ENCODE measurements at regions not wholly inside any gene's neighbourhood (a gene's known extent, or its start where the extent isn't known, plus 50 kb on each side); places are given as distances from the start of the nearest gene placed in this dataset.
A peak's percentile ranks its signal among the peaks of the same experiment; 100 is the strongest.
"Not testable (repeated sequence)": the region's sequence is repeated elsewhere in the genome, so short reads cannot be mapped to it uniquely, and the experiment has no call there.

DNA sequence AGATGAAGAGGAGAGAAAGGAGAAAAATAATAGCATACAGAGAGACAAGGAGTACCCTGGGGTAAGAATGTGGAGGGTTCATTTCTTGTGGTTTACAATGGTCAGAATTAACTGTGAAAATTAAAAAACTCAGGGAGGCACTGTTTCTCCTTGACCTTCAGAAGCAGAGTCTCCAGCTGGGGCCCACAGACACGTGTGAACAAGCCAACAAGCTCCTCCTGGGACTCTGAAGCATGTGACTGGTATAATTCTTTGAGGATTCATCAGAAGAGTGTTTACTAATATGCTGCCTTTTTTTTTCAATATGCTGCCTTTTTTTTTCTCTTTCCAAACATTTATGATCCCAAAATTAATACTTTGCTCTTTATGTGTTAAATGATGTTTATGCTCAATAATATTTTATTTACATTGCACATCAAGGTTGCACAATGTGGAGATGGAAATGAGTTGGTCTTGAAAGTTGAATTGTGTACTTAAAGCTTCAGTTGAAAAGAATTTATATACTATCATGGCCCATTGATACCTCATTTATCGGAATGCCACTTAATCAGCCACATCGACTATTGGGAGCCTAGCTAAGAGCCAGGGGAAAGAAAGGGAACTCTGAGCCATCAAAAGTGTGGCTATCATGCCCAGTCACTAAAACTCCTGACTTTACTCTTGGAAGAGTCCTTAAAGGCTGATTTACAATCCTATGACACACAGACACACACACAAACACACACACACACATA is 134.7 kb upstream of the RHOBTB1 start:
- DNase-seq = no peak

- DNase-seq = no peak
These were observed 132.7 kb upstream of the RHOBTB1 start for GRCh38 chr10:61076572-61077114.

DNA sequence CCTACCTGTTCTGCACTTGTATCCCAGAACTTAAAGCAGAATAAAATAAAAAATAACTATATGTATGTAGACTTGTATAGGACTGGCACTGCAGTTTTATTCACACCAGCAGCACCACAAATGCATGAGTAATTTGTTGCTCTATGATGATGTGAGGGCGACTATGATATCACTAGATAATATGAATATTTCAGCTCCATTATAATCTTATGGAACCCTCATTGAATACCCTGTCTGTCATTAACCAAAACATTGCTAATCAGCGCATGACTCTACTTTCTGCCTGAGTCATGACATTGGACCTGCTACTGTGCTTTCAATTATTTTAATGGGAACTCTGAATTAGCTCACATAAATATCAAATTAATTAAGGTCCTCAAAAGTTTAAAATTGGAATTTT is 129.4 kb upstream of the RHOBTB1 start:
- DNase-seq = no peak

DNA sequence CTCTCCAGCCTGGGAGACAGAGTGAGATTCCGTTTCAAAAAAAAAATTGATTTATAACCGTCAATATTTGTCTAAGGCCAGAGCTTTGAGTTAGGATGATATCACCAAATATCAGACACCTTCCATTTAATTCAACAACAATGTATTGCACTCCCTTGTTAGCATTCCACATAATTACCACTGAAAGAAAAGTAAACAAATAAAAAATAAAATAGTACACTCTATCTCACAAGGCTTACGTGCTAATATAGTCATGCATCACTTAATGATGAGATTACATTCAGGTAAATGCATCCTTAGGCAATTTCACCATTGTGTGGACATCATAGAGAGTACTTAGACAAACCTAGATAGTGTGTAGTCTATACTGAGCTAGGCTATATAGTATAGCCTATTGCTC is 127.6 kb upstream of the RHOBTB1 start:
- DNase-seq = peak; percentile 2

DNA sequence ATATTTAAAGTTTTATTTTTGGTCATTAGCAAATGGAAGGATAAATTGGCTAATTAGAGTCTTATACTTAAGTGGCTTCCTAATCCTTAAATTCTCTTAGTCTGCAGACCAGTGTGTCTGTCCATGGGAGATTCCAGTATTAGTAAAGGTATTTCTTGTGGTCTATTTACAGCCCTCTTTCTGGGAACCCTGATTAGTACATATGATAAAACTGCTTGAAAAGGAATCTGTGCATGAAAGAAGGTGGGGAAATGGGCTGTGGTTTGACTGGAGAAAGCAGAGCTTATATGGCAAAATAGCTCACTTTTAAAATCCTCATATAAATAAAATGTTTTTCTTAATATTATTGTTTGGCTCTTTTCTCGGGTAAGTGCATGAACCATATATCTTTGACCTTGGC is 124.5 kb upstream of the RHOBTB1 start:
- no peak for DNase-seq

DNA sequence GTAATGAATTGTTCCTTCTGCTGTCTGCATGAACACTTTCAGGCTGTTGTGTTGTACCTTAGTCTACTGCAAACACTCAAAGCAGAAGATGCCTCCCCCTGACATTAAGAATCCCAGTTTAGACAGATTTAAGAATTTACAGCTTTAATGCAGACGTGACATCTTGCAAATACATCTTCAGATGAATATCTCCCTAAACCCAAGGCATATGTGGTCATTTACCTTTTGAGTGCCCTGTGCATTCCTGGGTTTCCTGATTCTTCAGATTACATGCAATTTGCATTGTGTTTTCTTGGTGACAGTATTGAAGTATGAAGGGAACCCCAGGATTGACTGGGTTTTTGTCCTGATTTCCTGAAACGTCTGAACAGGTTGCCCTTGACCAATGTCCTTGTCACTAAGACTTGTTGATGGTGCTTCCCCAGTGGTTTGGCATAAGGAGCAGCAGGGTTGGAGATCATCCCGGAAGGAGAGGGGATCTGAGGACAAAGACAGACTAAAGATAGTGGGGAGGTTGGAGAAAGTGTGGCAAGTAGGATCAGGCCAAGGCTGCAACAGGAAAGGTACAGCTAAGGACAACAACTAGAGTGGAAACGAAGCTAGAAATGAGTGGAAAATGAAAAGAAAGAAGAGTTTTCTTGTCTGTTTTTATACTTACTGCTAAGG is 123.8 kb upstream of the RHOBTB1 start:
- no peak for DNase-seq

- no peak for DNase-seq
These were observed 122.8 kb upstream of the RHOBTB1 start for GRCh38 chr10:61066661-61067344.

- no peak for DNase-seq
These were observed 121.1 kb upstream of the RHOBTB1 start for GRCh38 chr10:61065051-61065450.

DNA sequence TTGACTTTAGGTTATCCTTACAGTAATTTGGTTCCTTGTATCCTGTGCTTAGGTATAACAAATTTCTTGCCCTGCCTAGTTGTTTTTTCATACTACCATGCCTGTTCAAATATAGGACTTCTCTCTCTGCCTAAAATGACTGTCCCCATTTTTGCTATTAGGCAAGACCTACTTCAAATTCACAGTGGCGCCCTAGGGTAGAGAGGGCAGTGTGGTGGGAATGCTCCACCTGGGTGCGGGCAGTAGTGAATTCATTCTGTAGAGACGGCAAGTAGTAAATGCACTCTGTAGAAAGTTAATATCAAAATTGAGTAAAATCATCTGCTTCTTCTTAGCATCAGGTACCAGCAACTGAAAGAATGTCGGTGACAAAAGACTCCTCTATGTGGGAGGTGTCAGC is 120.4 kb upstream of the RHOBTB1 start:
- no peak for DNase-seq

- no peak for DNase-seq
These were observed 119.9 kb upstream of the RHOBTB1 start for GRCh38 chr10:61063901-61064300.

GRCh38 chr10:61063034-61063433 is 119.0 kb upstream of the RHOBTB1 start:
- no peak for DNase-seq

DNA sequence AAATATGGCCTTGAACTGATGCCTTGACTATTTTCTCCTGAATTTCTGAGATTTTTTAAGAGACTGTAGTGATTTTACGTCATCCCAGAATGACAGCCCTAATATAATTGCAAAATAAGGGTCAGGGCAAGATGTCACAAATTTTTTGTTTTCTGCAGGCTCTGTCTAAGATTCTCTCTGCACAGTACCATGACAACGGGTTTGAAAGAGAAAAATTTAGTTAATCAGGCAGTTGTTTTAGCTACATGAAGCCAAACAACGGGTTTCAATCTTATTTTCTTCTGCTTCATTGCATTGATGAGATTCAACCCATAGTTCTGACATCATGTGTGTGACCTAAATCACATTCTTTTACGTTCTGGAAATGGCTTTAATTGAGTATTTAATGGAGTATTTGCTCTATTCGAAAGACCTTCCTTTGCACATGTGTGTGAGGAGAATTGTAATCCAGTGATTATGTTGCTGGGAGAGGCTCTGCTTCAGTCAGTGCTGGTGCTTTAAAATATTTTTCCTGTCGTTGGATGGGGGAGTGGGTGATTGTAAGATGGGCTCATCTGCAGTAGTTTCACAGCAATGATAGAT is 118.0 kb upstream of the RHOBTB1 start:
- no peak for DNase-seq

DNA sequence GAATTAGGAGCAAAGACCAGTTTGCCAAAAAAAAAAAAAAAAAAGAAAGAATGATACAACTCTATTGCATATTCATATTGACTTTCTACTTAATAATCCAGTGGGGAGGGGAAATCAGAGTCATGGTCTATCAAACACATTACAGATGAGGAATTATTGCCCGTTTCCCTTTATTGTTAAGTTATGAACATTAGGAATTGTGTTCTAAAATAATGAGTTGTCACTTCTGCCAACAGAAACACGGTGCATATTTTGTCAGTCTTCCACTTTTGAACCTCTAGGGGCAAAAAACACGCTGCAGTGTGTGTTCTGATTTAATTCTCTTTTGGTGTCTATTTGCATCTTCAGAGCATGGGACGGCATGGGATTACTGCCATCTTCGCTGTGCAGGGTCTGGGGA is 115.7 kb upstream of the RHOBTB1 start:
- no peak for DNase-seq

- DNase-seq = no peak
These were observed 108.7 kb upstream of the RHOBTB1 start for GRCh38 chr10:61052469-61053205.

DNA sequence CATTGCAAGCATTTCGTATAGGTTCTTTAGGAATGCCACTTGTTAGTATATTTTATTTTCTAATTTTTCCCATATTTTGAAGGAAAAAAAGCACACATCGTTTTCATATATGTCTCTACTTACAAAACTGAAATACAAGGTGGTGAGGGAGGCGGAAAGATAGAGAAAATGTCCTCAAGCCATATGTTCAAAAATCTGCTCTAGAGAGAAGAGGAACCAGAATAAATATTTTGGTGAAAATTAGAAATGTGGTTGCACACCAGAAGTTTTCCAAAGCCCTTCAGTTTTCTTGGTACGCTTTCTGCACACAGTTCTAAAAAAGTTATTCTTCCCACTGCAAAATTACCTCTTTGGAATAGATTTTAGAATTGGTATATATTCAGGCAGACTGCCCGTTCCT is 107.4 kb upstream of the RHOBTB1 start:
- DNase-seq = no peak

DNA sequence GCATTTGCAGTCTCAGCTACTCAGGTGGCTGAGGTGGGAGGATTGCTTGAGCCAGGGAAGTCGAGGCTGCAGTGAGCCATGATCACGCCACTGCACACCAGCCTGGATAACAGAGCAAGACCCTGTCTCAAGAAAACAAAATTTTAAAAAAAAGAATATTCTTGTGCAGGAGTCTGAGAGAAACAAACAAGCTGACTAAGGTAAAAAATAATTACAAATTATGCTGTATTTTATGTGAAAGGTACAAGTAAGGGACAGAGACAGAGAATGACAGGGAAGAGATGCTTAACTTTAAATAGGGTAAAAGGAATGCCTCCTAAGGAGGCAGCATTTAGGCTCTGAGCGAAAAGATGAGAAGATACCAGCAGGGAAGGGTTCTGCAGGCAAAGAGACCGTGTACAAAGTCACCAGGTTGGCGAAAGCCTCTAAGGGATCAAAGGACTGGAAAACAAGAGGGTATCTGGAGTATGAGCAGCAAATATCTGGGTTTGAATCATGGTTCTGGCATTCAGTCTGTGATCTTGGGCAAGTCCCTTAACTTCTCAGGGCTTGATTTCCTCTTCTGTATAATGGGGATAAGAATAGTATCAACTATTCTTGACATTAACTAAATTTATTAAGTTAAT is 106.2 kb upstream of the RHOBTB1 start:
- no peak for DNase-seq

DNA sequence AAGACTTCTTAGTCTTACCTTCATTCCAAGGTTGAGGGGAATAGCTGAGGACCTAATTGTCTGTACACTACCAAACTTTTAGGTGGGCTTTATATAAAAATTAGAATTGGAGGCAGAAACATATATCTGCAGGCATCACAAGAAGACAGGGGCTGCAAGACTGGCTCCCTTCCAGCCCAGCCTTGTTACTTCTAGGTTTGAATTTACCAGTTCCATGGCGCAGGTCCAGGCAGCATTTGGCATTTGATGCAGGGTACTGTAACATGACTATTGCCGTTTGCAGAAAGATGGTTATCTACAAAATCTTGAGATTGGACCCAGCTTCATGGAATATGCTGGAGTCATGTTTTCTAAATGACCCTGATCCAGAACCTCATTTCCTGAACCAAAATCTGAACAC is 105.4 kb upstream of the RHOBTB1 start:
- no peak for DNase-seq

DNA sequence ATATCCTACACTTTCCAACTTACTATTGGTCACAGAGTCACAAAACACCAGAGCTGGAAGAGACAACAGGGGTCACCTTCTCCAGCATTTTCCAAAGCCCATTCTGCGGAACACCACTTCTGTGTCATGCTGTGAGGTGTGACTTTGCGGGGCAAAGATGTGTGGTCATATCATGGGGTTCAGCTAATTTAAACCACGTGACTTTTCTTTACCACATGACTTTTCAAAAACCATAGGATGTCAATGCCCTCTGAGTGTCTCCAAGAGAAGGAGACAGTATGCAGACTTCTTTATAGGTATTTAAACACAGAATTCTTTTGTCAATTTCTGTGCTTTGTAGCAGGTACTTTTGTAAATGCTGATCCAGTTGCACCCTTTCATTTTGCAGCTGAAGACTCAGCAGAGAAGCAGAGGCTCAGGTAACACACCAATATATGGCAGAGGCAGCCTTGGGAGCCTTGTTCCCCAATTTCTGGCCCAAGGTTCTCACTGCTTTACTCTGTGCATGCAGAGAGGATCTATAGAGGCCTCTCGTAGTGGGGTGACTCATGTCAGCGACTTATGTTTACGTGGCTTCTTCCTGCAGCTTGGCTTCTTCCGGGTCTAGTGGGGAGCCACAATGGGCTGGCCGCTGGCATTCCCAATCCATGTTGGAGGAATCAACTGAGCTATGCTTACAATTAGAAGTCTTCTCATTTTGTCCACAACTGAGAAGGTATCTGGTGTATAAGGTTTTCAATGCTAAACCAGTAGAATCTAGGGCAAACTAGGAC is 104.0 kb upstream of the RHOBTB1 start:
- no peak for DNase-seq

DNA sequence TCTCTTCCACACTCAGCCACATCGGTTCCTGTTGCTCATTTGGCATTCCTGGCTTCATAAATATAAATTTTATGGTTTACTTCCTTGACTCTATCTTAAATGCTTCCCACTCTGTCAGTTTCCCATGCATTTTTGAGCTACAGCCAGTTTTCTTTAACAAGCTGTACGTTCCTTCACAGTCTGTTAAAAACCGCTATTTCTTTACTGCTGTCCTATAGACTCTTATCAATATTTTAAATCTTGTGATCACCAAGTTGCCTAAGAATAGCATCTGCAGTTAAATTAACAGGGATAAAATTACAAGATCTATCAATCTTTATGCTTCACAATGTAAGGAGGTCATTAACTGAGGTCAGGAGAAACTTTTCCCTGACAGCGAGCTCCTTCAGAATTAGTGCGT is 103.1 kb upstream of the RHOBTB1 start:
- no peak for DNase-seq

- not testable (repeated sequence) for DNase-seq
These were observed 101.5 kb upstream of the RHOBTB1 start for GRCh38 chr10:61045480-61045879.

GRCh38 chr10:61042533-61042932 is 98.5 kb upstream of the RHOBTB1 start:
- no peak for DNase-seq
